GM18519 (cell line): ENCODE measurements at regions not wholly inside any gene's neighbourhood (a gene's known extent, or its start where the extent isn't known, plus 50 kb on each side); places are given as distances from the start of the nearest gene placed in this dataset.
"Not testable (repeated sequence)": the region's sequence is repeated elsewhere in the genome, so short reads cannot be mapped to it uniquely, and the experiment has no call there.

Source experiments
- ATAC-seq: cut with Tn5 transposase; IDR thresholded peaks from one replicate; pipeline ENCODE4 v1.9.1; 2021; ENCODE audit warnings: mild to moderate bottlenecking, moderate library complexity; ENCODE audit not compliant: unreplicated experiment, low FRiP score

- ATAC-seq, result no peak
Measured at GRCh38 chr17:77288115-77288619, 147.4 kb downstream of the SEC14L1 start.

- not testable (repeated sequence) for ATAC-seq
Measured at GRCh38 chr17:77290759-77291558, 150.2 kb downstream of the SEC14L1 start.

GRCh38 chr17:77291591-77292386, 151.0 kb downstream of the SEC14L1 start:
- no peak for ATAC-seq

- ATAC-seq, result no peak
Measured at GRCh38 chr17:77294761-77295160, 154.0 kb downstream of the SEC14L1 start.

- no peak for ATAC-seq
Measured at GRCh38 chr17:77295241-77295853, 154.6 kb downstream of the SEC14L1 start.

- no peak for ATAC-seq
Measured at GRCh38 chr17:77296769-77297409, 156.1 kb downstream of the SEC14L1 start.

- ATAC-seq, result no peak
Measured at GRCh38 chr17:77297693-77298666, 157.2 kb downstream of the SEC14L1 start.

- no peak for ATAC-seq
Measured at GRCh38 chr17:77298811-77299210, 158.0 kb downstream of the SEC14L1 start.

GRCh38 chr17:77299256-77300015, 158.7 kb downstream of the SEC14L1 start:
- ATAC-seq, result no peak

- no peak for ATAC-seq
Measured at GRCh38 chr17:77300016-77300686, 159.4 kb downstream of the SEC14L1 start.

- ATAC-seq, result no peak
Measured at GRCh38 chr17:77301694-77302266, 161.0 kb downstream of the SEC14L1 start.

GRCh38 chr17:77302682-77303081, 161.9 kb downstream of the SEC14L1 start:
- no peak for ATAC-seq

GRCh38 chr17:77303620-77304019, 162.9 kb downstream of the SEC14L1 start:
- no peak for ATAC-seq

- no peak for ATAC-seq
Measured at GRCh38 chr17:77304051-77304745, 163.4 kb downstream of the SEC14L1 start.

GRCh38 chr17:77304746-77305473, 164.1 kb downstream of the SEC14L1 start:
- ATAC-seq, result no peak

GRCh38 chr17:77306048-77306789, 165.4 kb downstream of the SEC14L1 start:
- ATAC-seq, result no peak
